Breast epithelium (tissue), 3 donors: ENCODE measurements at regions not wholly inside any gene's neighbourhood (a gene's known extent, or its start where the extent isn't known, plus 50 kb on each side); places are given as distances from the start of the nearest gene placed in this dataset.

Experiments
- POLR2A ChIP-seq: fragments of 450-650 bp; IDR thresholded peaks from one replicate; pipeline ENCODE4 v1.6.1; 2016; ENCODE audit warnings: antibody characterized with exemption, mild to moderate bottlenecking, moderate library complexity
- POLR2AphosphoS5 ChIP-seq, 3 donors: sonication (generic); formaldehyde crosslinking; IDR thresholded peaks; one replicate each; pipeline ENCODE4 v1.6.1; 2017; ENCODE audit warnings: antibody characterized with exemption in 3 of 3
- TF ChIP-seq, protein P1 (sequence below), 3 donors: fragments of 450-650 bp; IDR thresholded peaks; one replicate each; pipeline ENCODE4 v1.5.1; 2016 to 2017; ENCODE audit warnings: antibody characterized with exemption in 3 of 3, mild to moderate bottlenecking in 3 of 3, moderate library complexity in 3 of 3

DNA sequence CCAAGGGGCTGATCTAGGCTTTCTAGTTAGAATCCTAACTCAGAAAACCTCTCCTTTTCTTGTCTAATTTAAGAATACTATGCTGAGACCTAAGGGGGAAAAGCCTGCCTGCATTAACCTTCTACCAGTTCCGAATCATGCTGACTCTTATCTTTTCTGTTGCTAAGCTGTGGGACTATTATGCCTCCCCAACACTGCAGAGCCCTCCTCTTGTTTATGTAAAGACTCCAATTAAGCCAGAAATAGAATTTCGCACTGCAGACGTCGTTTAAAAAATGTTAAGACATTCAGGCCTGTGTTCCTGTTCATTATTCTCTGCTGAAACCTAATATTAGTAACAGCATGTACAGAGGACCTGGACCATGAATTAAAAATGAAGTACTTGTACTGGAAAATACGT lies 310.6 kb upstream of the ATP11B start:
- TF ChIP-seq POLR2A (no peak), POLR2AphosphoS5 (IDR thresholded peaks at IDR 0.05) (no peak)
- TF ChIP-seq, protein P1, sequence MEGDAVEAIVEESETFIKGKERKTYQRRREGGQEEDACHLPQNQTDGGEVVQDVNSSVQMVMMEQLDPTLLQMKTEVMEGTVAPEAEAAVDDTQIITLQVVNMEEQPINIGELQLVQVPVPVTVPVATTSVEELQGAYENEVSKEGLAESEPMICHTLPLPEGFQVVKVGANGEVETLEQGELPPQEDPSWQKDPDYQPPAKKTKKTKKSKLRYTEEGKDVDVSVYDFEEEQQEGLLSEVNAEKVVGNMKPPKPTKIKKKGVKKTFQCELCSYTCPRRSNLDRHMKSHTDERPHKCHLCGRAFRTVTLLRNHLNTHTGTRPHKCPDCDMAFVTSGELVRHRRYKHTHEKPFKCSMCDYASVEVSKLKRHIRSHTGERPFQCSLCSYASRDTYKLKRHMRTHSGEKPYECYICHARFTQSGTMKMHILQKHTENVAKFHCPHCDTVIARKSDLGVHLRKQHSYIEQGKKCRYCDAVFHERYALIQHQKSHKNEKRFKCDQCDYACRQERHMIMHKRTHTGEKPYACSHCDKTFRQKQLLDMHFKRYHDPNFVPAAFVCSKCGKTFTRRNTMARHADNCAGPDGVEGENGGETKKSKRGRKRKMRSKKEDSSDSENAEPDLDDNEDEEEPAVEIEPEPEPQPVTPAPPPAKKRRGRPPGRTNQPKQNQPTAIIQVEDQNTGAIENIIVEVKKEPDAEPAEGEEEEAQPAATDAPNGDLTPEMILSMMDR (IDR thresholded peaks at IDR 0.05) = no peak
